ENCODE measurements at regions not wholly inside any gene's neighbourhood (a gene's known extent, or its start where the extent isn't known, plus 50 kb on each side); places are given as distances from the start of the nearest gene placed in this dataset.

DNA sequence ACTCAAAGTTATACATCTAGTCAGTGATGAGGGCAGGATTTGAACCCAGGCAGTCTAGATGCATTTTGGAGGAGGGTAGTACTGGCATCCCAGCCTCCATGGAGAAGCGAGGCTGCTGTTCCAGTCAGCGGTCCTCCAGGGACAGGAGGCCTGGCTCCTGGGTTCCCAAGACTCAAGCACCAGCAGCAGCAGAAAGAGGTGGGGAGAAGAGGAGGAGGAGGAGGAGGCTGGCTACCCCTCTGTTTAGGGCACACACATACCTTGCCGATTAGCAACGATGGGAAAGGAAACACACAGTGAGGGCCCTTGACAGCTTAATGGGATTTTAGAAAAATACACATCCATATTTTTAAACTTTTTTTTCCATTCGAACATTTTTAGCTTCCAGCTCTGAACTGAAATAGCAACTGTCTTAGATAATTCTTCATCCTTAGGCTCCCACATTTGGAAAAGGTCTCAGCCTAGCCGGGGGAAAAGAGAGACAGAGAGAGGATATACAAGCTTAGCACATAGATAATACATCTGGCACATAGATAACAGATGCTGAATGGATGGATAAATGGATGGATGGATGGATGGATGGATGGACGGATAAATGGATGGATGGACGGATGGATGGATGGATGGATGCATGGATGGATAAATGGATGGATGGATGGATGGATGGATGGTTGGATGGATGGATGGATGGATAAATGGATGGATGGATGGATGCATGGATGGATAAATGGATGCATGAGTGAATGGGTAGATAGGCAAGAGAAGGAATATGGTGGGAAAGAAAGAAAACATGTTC lies 87.9 kb downstream of the LBH start:
- DNase-seq (ENCODE audit: low spot score), result no peak
- TF ChIP-seq, protein P1, sequence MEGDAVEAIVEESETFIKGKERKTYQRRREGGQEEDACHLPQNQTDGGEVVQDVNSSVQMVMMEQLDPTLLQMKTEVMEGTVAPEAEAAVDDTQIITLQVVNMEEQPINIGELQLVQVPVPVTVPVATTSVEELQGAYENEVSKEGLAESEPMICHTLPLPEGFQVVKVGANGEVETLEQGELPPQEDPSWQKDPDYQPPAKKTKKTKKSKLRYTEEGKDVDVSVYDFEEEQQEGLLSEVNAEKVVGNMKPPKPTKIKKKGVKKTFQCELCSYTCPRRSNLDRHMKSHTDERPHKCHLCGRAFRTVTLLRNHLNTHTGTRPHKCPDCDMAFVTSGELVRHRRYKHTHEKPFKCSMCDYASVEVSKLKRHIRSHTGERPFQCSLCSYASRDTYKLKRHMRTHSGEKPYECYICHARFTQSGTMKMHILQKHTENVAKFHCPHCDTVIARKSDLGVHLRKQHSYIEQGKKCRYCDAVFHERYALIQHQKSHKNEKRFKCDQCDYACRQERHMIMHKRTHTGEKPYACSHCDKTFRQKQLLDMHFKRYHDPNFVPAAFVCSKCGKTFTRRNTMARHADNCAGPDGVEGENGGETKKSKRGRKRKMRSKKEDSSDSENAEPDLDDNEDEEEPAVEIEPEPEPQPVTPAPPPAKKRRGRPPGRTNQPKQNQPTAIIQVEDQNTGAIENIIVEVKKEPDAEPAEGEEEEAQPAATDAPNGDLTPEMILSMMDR (IDR thresholded peaks at IDR 0.05; ENCODE audit: extremely low read depth, missing control alignments), result no peak

DNA sequence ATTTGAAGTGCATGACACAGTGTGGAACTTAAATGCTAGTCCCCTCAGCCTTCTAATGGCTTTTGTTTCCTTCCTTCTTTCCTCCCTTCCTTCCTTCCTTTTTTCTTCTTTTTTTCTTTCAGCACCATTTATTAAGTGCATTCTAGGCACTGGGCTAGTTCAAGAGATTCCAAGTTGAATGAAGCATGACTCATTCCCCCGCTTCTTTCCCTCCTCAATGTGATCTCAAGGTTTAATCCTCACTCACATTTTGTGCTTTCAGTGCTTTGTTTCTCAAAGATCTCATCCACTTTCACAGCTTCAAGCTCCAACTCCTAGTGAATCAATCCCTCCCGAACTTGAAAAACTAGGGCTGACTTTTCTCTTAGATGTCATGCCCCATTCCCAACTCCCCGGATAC lies 90.1 kb downstream of the LBH start:
- DNase-seq (ENCODE audit: low spot score), result no peak
- TF ChIP-seq, protein P1 (IDR thresholded peaks at IDR 0.05; ENCODE audit: extremely low read depth, missing control alignments), result no peak

DNA sequence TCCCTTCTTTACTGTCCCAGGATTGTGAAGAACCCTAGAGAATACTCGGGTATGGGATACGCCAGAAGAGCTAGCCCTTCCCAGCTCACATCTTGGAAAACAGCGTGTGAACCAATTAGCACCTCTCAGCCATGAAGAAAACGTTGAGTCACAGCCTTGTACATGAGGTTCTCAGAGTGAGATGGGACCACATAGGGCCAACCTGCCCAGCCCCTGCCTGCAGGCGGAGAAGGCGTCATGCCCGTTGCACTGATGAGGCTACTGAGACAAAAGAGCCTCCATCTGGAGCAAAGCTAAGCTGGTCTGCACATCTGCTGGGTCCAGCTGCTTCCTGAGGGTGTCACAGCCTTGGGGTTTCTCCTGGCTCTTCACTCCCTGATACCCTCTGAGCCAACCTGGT lies 92.2 kb downstream of the LBH start:
- TF ChIP-seq, protein P1 (IDR thresholded peaks at IDR 0.05; ENCODE audit: extremely low read depth, missing control alignments), result no peak
- no peak for DNase-seq (ENCODE audit: low spot score)

DNA sequence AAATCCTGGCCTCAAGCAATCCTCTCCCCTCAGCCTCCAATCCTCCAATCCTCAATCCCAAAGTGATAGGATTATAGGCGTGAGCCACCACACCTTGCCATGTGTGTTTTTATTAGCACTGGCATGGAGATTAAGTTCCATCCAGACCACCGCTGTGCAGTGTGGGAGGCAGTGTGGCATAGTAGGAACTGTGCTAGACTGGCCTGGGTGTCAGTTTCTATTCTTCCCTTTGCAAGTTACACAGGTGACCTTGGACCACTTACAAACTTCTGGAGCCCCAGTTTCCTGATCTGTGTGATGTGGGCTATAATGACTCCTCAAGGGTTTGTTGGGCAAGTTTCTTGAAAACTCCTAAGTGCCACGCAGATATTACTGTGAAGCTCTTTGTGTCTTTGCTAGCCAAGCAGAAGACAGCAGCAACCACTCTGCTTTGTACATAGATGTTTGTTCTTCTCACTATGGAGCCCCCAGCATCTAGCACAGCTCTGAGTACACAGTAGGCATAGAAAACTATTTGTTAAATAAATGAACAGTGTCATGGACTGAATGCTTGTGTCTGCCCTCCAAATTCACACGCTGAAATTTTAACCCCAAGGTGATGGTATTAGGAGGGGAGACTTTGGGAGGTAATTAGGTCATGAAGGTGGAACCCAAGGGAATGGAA lies 93.0 kb downstream of the LBH start:
- no peak for DNase-seq (ENCODE audit: low spot score)
- TF ChIP-seq, protein P1 (IDR thresholded peaks at IDR 0.05; ENCODE audit: extremely low read depth, missing control alignments), result no peak

DNA sequence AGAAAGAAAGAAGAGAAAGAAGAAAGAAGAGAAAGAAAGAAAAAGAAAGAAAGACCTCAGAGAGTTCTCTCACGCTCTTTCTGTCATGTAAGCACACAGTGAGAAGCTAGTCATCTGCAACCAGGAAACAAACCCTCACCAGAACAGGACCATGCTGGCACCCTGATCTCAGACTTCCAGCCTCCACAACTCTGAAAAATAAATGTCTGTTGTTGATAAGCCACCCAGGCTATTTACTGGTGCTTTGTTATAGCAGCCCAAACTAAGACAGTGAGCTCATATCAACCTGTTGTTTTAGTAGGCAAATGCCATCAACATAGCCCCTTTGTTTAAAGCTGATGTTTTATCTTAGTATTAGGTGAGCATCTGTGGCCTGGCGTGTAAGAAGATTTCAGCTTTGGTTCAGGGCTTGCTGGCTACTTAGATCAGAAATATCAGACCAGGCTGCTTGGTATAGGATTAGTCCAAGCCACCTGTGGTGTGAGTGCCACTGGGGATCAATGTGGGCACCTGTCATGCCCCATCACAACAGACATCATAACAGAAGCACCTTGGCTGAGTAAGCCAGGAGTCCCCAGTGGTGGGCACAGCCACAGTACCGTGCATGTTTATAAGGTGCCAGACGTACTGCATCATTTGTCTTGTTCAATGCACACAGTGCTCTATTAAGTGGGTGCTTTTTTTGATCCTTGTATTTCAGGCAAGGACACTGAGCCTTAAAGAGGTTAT lies 94.4 kb downstream of the LBH start:
- DNase-seq (ENCODE audit: low spot score), result no peak
- TF ChIP-seq, protein P1 (IDR thresholded peaks at IDR 0.05; ENCODE audit: extremely low read depth, missing control alignments), result no peak

DNA sequence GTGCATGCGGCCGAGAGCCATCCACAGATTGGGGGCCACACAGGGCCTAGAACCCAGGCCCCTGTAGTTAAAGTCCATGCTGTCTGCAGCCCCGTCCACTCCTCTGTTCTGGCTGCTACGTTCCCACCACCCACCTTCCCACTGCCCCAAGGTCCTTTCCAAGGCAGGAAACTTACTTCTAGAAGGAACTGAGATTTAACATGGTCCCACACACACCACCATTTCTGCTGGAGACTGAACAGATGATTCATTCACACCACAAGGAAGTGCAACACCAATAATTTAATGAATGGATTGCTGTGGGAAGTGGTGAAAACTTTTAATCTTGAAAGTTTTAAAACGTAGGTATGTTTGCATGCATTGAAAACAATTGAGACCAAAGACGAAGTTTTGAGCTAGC lies 95.2 kb downstream of the LBH start:
- no peak for DNase-seq (ENCODE audit: low spot score)
- TF ChIP-seq, protein P1 (IDR thresholded peaks at IDR 0.05; ENCODE audit: extremely low read depth, missing control alignments), result no peak

DNA sequence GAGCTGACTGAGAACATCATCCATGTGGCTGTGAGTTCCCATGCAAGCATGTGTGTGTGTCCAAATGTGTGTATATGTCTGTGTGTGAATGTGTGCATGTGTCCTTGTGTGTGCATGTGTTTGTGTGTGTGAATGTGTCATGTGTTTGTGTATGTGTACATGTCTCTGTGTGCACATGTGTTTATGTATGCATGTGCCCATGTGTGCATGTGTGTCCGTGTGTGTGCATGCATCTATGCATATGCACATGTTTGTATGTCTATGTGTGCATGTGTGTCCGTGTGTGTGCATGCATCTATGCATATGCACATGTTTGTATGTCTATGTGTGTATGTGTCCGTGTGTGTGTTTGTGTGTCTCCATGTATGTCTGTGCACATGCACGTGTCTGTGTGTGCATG lies 99.7 kb downstream of the LBH start:
- no peak for DNase-seq (ENCODE audit: low spot score)
- TF ChIP-seq, protein P1 (IDR thresholded peaks at IDR 0.05; ENCODE audit: extremely low read depth, missing control alignments), result no peak
